ENCODE measurements at regions not wholly inside any gene's neighbourhood (a gene's known extent, or its start where the extent isn't known, plus 50 kb on each side); places are given as distances from the start of the nearest gene placed in this dataset.

DNA sequence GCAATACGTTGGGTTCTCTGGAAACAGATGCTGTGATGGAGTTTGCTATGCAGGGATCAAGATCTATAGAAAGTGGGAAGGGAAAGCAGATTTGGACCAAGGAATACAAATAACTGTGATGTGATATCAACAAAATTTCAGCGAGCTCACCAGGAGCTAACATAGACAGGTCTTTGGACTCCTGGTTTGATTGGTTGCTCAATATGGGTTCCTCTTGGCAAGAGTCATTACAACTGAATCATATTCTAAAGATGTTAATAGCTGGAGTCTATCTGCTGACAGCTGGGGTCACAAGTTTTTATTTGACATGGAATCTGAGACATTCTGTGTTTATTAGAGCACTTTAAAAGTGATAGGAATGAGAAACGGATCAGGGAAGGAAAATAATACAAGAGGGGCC, 637.6 kb upstream of the GNPDA2 start:
- DNase-seq, result no peak
- TF ChIP-seq GATA1 (IDR thresholded peaks at IDR 0.05; ENCODE audit: low read depth, low read length) (no peak), POLR2A (IDR thresholded peaks at IDR 0.05; ENCODE audit: low read length) (no peak)

DNA sequence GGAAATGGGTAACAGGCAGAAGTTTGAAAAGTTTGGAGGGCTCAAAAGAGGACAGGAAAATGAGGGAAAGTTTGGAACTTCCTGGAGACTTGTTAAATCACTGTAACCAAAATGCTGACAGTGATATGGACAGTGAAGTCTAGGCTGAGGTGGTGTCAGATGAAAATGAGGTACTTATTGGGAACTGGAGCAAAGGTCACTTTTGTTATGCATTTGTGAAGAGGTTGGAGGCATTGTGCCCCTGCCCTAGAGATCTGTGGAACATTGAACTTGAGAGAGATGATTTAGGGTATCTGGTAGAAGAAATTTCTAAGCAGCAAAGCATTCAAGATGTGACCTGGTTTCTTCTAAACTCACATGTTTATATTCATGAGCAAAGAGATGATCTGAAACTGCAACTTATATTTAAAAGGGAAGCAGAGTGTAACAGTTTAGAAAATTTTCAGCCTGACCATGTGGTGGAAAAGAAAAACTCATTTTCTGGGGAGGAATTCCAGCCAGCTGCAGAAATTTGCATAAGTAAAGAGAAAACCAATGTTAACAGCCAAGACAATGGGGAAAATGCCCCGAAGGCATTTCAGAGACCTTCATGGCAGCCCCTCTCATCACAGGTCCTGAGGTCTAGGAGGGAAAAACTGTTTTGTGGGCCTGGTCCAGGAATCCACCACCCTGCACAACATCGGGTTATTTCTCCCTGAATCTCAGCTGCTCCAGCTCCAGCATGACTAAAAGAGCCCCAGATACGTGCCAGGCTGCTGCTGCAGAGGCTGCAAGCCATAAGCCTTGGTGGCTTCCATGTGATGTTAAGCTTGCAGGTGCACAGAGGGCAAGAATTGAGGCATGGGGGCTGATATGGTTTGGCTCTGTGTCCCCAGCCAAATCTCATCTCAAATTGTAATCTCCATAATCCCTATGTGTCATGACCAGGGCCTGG, 632.5 kb upstream of the GNPDA2 start:
- TF ChIP-seq GATA1 (IDR thresholded peaks at IDR 0.05; ENCODE audit: low read depth, low read length) (no peak), POLR2A (IDR thresholded peaks at IDR 0.05; ENCODE audit: low read length) (no peak)

DNA sequence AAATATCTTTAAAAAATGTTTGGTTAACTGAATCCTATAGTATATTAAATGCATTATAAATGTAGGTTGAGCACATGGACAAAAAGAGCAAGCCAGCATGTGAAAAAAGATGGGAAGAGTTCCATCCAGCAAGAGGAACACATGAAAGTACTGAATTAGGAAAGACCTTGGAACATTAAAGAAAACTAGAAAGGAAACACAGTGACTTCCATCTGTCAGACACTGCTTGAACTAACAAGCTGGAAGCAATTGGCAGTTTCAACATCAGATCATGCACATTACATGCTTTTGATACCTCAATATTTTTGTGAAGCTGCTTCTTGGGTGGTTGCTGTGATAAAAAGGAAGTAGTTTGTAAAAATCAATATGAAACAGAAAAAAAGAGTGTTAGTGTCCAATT, 626.8 kb upstream of the GNPDA2 start:
- no peak for DNase-seq
- no peak for TF ChIP-seq POLR2A (IDR thresholded peaks at IDR 0.05; ENCODE audit: low read length)
- TF ChIP-seq GATA1 (IDR thresholded peaks at IDR 0.05; ENCODE audit: low read depth, low read length), result no peak

More for the DNA sequence above, 632.5 kb upstream of the GNPDA2 start:
- DNase-seq, result no peak

DNA sequence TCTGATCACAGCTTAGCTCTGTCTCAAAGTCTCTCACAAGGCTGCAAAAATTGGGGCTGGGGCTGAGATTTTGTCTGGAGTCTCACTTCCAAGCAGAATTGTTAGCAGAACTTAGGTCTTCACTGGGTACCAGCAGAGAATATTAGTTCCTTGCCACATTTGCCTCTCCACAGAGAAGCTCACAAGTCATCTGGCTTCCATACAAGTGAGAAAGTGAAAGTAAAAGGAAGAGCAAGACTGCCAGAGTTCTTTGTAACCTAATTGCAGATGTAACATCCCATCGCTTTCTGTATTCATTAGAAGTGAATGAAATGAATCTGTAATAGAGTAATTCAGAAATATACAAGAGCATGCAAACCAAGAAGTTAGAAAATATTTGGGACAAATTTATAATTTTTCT, 624.1 kb upstream of the GNPDA2 start:
- DNase-seq, result no peak
- no peak for TF ChIP-seq POLR2A (IDR thresholded peaks at IDR 0.05; ENCODE audit: low read length)
- no peak for TF ChIP-seq GATA1 (IDR thresholded peaks at IDR 0.05; ENCODE audit: low read depth, low read length)

DNA sequence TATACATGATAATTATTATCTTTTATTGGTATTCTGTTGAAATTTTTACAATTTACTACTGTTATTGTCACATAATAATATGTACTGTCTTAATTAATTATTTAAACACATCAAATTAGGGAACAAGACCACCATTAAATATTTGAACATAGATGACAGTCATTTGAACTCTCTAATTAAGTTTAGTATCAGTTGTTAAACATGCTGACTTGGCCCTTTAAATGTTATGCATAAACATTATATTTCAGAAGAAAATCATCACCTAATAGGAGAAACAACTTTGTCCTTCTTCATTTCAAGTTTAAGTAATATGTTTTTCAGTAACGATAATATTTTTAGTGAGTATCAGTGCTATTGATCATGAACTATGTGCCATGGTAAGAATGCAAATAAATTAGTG, 623.5 kb upstream of the GNPDA2 start:
- no peak for DNase-seq
- TF ChIP-seq GATA1 (IDR thresholded peaks at IDR 0.05; ENCODE audit: low read depth, low read length) (no peak), POLR2A (IDR thresholded peaks at IDR 0.05; ENCODE audit: low read length) (no peak)

DNA sequence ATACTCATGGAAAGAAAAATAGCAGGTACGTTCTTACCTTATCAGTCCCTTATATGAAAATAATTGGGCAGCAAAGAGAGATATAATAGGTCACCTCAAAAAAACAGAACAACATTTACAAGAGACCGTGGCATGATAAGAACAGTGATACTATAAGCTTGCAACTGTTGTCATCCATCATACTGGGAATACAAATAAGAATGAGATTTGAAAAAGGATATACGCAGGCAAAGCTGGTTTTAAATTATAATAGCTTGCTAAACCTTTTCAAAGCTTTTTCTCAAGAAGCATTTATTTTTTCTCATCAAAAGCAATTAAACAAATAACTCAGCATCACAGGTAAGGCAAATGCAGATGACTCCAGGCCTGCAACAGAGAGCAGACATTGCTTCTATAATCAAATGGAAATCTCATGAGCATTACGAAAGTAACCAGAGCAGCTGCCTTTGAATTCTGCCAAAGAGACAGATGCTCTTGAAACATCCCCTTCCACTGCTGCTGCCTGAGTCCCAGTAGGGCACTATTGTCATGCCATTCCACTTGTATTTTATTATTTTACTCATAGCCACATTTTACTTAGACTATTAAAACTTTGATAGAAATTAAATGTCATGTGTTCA, 620.6 kb upstream of the GNPDA2 start:
- DNase-seq, result no peak
- no peak for TF ChIP-seq POLR2A (IDR thresholded peaks at IDR 0.05; ENCODE audit: low read length)
- no peak for TF ChIP-seq GATA1 (IDR thresholded peaks at IDR 0.05; ENCODE audit: low read depth, low read length)

DNA sequence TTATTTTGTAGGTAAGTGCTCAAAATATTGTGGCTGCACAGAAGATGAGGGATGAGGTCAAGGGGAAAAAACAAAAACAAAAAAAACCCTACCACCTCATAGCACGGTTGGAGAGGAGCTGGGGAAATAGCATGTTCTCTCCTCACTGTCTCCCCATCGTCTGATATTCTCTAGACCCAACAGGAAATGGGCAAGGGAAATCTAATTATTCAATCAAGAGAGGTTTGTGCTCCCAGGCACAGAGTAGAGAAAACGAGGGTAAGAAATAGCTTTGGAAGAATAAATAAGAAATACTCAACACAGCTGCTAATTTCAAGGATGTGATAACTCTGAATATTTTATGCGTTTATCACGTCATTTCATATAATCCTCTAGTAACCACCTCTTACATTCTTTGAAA, 619.2 kb upstream of the GNPDA2 start:
- TF ChIP-seq GATA1 (IDR thresholded peaks at IDR 0.05; ENCODE audit: low read depth, low read length), result no peak
- TF ChIP-seq POLR2A (IDR thresholded peaks at IDR 0.05; ENCODE audit: low read length), result no peak
- DNase-seq, result no peak

DNA sequence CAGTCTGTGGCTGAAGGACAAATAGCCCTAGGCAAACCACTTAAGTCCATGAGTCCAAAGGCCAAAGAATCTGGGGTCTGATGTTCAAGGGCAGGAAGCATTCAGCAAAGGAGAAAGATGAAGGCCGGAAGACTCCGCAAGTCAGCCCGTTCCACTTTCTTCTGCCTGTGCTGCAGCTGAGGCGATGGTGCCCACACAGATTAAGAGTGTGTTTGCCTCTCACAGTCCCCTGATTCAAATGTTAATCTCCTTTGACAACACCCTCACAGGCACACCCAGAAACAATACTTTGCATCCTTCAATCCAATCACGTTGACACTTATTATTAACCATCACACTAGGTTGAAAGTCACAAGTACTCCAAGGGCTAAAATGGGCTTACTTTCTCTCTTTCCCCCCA, 605.4 kb upstream of the GNPDA2 start:
- TF ChIP-seq GATA1 (IDR thresholded peaks at IDR 0.05; ENCODE audit: low read depth, low read length) (no peak), POLR2A (IDR thresholded peaks at IDR 0.05; ENCODE audit: low read length) (no peak)

DNA sequence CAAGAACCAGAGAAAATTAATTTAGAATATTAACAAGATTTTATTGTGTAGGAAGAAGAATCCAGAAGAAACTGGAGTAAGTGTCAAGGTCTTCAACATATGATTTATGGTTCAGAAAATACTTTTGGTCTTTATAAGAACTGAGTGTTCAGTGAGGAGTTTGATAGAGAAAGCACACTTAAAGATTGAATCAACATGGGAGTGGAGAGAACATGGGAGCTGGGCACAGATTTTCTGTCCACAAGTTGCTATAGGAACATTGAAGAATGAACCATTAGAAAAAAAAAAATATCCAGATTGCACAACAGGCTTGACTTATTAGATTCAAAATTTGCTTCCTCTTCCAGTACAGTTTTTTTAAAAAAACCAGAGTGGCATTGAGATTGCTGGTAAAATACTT, 601.2 kb upstream of the GNPDA2 start:
- no peak for DNase-seq

More for the DNA sequence above, 605.4 kb upstream of the GNPDA2 start:
- no peak for DNase-seq

DNA sequence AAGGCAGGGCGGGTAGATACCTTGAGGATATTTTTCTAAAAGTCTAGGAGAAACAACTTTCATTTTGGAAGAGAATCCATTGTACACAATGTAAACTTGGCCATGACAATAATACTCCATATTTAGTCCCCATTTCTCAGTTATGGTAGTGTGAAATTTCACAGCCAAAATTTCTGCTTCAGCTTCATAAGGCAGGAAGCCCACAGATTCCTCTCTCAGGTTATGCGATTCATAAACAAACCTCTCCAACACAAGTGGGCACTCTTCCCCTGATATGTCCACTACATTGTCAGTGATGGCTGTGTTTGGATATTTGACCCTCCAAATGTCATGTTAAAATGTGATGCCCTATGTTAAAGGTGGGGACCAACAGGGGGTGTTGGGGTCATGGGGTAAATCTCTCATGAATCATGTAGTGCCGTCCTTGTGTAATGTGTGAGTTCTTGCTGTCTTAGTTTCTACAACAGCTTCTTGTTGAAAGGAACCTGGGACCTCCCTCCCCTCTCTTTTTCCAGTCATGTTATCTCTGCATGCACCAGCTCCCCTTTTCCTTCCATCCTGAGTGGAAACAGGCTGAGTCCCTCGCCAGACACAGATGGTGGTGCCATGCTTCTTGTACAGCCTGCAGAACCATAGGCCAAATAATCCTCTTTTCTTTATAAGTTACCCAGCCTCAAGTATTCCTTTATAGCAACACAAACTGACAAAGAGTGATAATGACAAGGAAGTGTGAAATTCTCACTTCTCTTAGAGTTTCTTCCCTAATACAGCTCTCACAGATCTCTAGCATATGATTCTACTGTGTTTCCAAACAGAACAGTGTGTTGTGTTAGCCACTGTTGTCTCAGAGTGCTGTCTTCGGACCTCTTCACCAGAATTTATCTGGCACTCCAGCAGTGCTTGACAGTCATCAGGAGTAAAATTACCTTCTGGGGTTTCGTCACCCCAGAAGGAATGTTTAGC, 598.4 kb upstream of the GNPDA2 start:
- TF ChIP-seq POLR2A (IDR thresholded peaks at IDR 0.05; ENCODE audit: low read length) (no peak), GATA1 (IDR thresholded peaks at IDR 0.05; ENCODE audit: low read depth, low read length) (no peak)
- no peak for DNase-seq

More for the DNA sequence above, 601.2 kb upstream of the GNPDA2 start:
- TF ChIP-seq POLR2A (IDR thresholded peaks at IDR 0.05; ENCODE audit: low read length), result no peak
- no peak for TF ChIP-seq GATA1 (IDR thresholded peaks at IDR 0.05; ENCODE audit: low read depth, low read length)

DNA sequence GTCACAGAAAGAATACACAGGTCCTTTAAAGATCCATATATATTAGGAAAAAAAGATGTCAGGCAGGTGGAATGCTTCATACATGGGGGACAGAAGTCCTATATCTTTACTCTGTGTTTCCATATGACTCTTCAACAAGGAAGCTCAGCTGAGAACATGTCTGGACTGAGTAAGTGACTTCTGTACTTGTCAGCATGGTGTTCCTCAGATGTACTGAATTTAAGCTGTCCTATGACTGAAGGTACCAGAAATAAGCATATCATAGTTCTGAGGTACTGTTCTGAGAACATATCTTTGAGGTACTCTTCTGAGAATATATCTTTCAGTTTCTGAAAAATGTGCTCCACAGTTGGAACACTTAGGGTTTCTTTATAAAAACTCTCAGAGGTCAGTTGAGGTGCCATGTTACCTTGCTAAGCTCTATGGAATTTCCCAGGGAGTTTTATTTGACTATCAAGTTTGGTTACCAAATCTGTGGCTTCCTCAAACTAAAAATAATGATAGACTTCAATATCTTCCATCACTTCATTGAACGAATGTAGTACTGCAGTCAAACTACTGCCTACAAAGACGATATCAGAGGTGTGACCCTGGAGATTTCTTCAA, 597.2 kb upstream of the GNPDA2 start:
- TF ChIP-seq GATA1 (IDR thresholded peaks at IDR 0.05; ENCODE audit: low read depth, low read length), result no peak
- TF ChIP-seq POLR2A (IDR thresholded peaks at IDR 0.05; ENCODE audit: low read length), result no peak
- DNase-seq, result no peak

DNA sequence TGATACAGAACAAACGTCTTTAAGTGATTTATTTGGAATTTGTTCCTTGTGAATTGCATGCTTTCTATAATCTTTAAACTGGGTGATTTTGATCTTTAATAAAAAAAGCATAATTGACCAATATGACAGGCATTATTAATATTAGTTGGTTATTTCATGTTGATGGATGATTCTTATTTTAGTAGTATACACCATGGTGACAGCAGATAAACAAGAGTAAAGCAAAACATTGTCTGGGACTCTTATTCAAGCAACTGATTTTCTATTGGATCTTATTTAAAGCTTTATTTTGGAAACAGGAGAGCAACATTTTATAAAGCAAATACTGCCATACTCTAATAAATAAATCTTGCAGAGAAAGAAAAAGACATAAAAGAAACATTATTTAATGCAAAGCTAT, 591.4 kb upstream of the GNPDA2 start:
- no peak for TF ChIP-seq POLR2A (IDR thresholded peaks at IDR 0.05; ENCODE audit: low read length)
- TF ChIP-seq GATA1 (IDR thresholded peaks at IDR 0.05; ENCODE audit: low read depth, low read length), result no peak
- no peak for DNase-seq

DNA sequence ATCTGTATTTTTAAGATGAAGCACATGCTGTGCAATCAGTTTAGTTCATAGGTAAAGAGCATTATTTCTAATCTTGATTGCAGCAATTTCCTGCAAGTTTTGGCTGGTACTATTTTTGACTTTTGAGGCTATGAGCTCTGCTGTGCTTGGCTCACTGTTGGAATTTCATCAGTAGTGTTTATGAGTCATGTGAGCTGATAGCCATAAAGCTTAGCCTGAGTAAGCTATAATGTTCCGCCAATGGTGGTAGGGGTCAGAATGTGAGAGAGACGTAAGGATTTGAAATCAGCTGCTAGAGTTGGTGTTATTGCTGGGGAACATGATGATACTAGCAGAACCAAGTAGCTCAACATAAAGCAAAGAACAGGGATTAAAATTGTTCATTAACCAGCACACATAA, 590.9 kb upstream of the GNPDA2 start:
- TF ChIP-seq GATA1 (IDR thresholded peaks at IDR 0.05; ENCODE audit: low read depth, low read length) (no peak), POLR2A (IDR thresholded peaks at IDR 0.05; ENCODE audit: low read length) (no peak)
- DNase-seq, result no peak
